ENCODE measurements at regions not wholly inside any gene's neighbourhood (a gene's known extent, or its start where the extent isn't known, plus 50 kb on each side); places are given as distances from the start of the nearest gene placed in this dataset.

DNA sequence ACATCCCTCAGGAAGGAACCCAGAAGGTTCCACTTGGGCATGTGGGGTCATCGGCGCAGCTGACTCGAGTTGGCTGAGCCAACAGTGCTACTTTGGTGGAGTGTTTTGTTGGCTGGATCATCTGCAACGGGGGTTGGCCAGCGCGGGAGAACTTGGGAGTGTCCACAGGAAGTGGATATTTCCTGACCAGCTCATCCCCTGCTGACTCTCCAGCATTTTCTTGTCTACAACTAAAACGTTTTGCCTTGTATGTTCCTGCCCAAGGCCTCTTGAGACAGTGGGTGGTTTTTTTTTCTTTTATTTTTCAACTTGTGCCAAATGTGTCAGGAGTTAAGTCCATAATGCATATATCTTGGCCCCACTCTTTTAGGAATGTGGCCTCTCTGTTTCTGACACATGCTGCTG, 208.6 kb downstream of the ZNF365 start:
- no peaks in the 10 kb centered on the region for H3K9me3 ChIP-seq (ENCODE audit: control insufficient read depth, low read depth, low read length)
- no peak overlapping the region for H3K27ac ChIP-seq (ENCODE audit: control insufficient read depth, insufficient read depth, low read length)
- H3K79me2 ChIP-seq (ENCODE audit: control insufficient read depth, insufficient read depth, low read length), result no peaks in the 10 kb centered on the region
- no peak for DNase-seq (ENCODE audit: low read depth, low spot score)
- peaks cover 9% of the 10 kb centered on the region for H3K4me1 ChIP-seq (ENCODE audit: control insufficient read depth, extremely low read depth, insufficient read depth, low read length)
- peaks cover 8% of the 10 kb centered on the region for H3K27me3 ChIP-seq (ENCODE audit: control insufficient read depth, extremely low read depth, insufficient read depth, low read length)
- no peak overlapping the region for H3K9ac ChIP-seq (ENCODE audit: control insufficient read depth, extremely low read depth, insufficient read depth, low read length)
- H3K4me2 ChIP-seq (ENCODE audit: control insufficient read depth, extremely low read depth, insufficient read depth, low read depth, low read length), result no peak overlapping the region
- FAIRE-seq, result no peak
- H4K20me1 ChIP-seq (ENCODE audit: control insufficient read depth, extremely low read depth, insufficient read depth, low read length), result no peaks in the 10 kb centered on the region
- no peaks in the 10 kb centered on the region for H3K36me3 ChIP-seq (ENCODE audit: control insufficient read depth in 2 of 2, extremely low read depth in 1 of 2, insufficient read depth in 2 of 2, low read length in 2 of 2)
- H2AFZ ChIP-seq (ENCODE audit: control insufficient read depth, low read length), result no peak overlapping the region
- TF ChIP-seq, protein P1, sequence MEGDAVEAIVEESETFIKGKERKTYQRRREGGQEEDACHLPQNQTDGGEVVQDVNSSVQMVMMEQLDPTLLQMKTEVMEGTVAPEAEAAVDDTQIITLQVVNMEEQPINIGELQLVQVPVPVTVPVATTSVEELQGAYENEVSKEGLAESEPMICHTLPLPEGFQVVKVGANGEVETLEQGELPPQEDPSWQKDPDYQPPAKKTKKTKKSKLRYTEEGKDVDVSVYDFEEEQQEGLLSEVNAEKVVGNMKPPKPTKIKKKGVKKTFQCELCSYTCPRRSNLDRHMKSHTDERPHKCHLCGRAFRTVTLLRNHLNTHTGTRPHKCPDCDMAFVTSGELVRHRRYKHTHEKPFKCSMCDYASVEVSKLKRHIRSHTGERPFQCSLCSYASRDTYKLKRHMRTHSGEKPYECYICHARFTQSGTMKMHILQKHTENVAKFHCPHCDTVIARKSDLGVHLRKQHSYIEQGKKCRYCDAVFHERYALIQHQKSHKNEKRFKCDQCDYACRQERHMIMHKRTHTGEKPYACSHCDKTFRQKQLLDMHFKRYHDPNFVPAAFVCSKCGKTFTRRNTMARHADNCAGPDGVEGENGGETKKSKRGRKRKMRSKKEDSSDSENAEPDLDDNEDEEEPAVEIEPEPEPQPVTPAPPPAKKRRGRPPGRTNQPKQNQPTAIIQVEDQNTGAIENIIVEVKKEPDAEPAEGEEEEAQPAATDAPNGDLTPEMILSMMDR (optimal IDR thresholded peaks at IDR 0.05 in 1 of 3, IDR thresholded peaks at IDR 0.05 in 1 of 3, conservative IDR thresholded peaks at IDR 0.05 in 1 of 3; ENCODE audit: extremely low read depth in 1 of 3, insufficient read depth in 2 of 3, low read length in 3 of 3), result no peak
- no peak for TF ChIP-seq EZH2 (IDR thresholded peaks at IDR 0.05; ENCODE audit: low read length)
- H3K4me3 ChIP-seq (ENCODE audit: control insufficient read depth in 2 of 3, extremely low read depth in 1 of 3, insufficient read depth in 2 of 3, low read depth in 1 of 3, low read length in 3 of 3), result no peak overlapping the region
- H3K9me1 ChIP-seq (ENCODE audit: control insufficient read depth, extremely low read depth, insufficient read depth, low read length), result no peaks in the 10 kb centered on the region
- dilution Hi-C loops (cut with MboI; ENCODE audit: extremely low pct_ligation_motif_present, low sequenced_read_pairs), result no loop called here

DNA sequence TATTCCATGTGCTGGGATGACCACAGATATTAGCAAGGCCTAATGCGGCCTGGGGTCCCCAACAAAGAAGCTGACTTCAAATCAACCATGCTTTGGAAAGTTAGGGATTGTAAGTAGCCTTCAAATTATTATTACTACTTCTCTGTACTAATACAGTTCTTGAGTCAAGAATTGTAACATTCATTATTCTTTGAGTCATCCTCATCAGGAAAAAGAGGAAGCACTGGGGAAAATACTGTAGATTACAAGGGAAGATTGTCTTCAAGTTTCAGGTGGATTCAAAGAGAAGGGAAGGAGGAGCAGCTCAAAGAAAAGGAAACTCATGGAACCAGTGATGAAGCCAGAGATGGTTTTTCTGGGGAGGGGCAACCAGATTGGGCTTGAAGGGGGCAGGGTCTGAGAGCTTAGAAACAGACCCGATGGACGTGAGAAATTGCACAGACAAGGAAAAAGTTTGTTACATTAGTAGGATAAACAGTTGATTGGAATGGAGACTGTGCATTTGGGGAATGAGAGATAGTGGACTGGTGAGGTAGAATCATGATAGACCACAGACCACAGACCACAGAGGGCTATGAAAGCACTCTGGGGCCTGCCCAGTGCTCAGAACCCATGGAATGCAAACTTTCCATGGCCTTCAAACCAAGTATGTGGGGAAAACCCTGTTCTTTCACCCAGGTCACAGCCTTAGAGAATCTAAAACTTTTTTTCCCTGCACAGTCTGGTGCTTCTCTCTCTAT, 209.9 kb downstream of the ZNF365 start:
- Histone ChIP-seq H3K36me3 (ENCODE audit: control insufficient read depth in 2 of 2, extremely low read depth in 1 of 2, insufficient read depth in 2 of 2, low read length in 2 of 2) (no peaks in the 10 kb centered on the region), H3K27me3 (ENCODE audit: control insufficient read depth, extremely low read depth, insufficient read depth, low read length) (peaks cover 3% of the 10 kb centered on the region), H3K79me2 (ENCODE audit: control insufficient read depth, insufficient read depth, low read length) (no peaks in the 10 kb centered on the region), H3K9me3 (ENCODE audit: control insufficient read depth, low read depth, low read length) (no peaks in the 10 kb centered on the region), H3K4me2 (ENCODE audit: control insufficient read depth, extremely low read depth, insufficient read depth, low read depth, low read length) (no peak overlapping the region), H4K20me1 (ENCODE audit: control insufficient read depth, extremely low read depth, insufficient read depth, low read length) (no peaks in the 10 kb centered on the region), H3K9me1 (ENCODE audit: control insufficient read depth, extremely low read depth, insufficient read depth, low read length) (no peaks in the 10 kb centered on the region), H3K4me1 (ENCODE audit: control insufficient read depth, extremely low read depth, insufficient read depth, low read length) (peaks cover 9% of the 10 kb centered on the region), H3K9ac (ENCODE audit: control insufficient read depth, extremely low read depth, insufficient read depth, low read length) (no peak overlapping the region), H2AFZ (ENCODE audit: control insufficient read depth, low read length) (no peak overlapping the region), H3K27ac (ENCODE audit: control insufficient read depth, insufficient read depth, low read length) (no peak overlapping the region), H3K4me3 (ENCODE audit: control insufficient read depth in 2 of 3, extremely low read depth in 1 of 3, insufficient read depth in 2 of 3, low read depth in 1 of 3, low read length in 3 of 3) (no peak overlapping the region)
- TF ChIP-seq EZH2 (IDR thresholded peaks at IDR 0.05; ENCODE audit: low read length), result no peak
- TF ChIP-seq, protein P1 (optimal IDR thresholded peaks at IDR 0.05 in 1 of 3, IDR thresholded peaks at IDR 0.05 in 1 of 3, conservative IDR thresholded peaks at IDR 0.05 in 1 of 3; ENCODE audit: extremely low read depth in 1 of 3, insufficient read depth in 2 of 3, low read length in 3 of 3), result no peak
- DNase-seq (ENCODE audit: low read depth, low spot score) (no peak), FAIRE-seq (peak; percentile 13)
- dilution Hi-C loops (cut with MboI; ENCODE audit: extremely low pct_ligation_motif_present, low sequenced_read_pairs), result no loop called here
